Gastrocnemius medialis (tissue), 4 donors: ENCODE measurements at regions not wholly inside any gene's neighbourhood (a gene's known extent, or its start where the extent isn't known, plus 50 kb on each side); places are given as distances from the start of the nearest gene placed in this dataset.
"Not testable (repeated sequence)": the region's sequence is repeated elsewhere in the genome, so short reads cannot be mapped to it uniquely, and the experiment has no call there.

Source experiments
- ATAC-seq, 2 donors: fragments of 150-250 bp; one replicate each; pipeline ENCODE4 v1.9.1; 2016
- DNase-seq, 2 donors: peaks; one replicate each; pipeline ENCODE4 v3.0.0-alpha.2; 2019
- H3K27ac ChIP-seq, 4 donors: fragments of 200-600 bp; sonication (generic); 1 replicate in 1 of 4; 2 replicates in 3 of 4; pipeline ENCODE4 v1.5.1; 2016 to 2018; ENCODE audit warnings: mild to moderate bottlenecking in 2 of 4, moderate library complexity in 1 of 4
- H3K27me3 ChIP-seq, 3 donors: fragments of 200-600 bp; sonication (generic) in 2 of 3; 1 replicate in 1 of 3; 2 replicates in 2 of 3; pipeline versions ENCODE4 v1.5.1 to v1.6.0; 2016 to 2019; ENCODE audit warnings: mild to moderate bottlenecking in 1 of 3, moderate library complexity in 1 of 3
- H3K36me3 ChIP-seq, 2 donors: fragments of 200-600 bp; sonication (generic) in 1 of 2; one replicate each; pipeline ENCODE4 v1.5.1; 2017 to 2018
- H3K4me1 ChIP-seq, 2 donors: fragments of 200-600 bp; sonication (generic) in 1 of 2; one replicate each; pipeline ENCODE4 v1.5.1; 2016 to 2017; ENCODE audit warnings: mild to moderate bottlenecking in 2 of 2
- H3K4me3 ChIP-seq, 4 donors: fragments of 200-600 bp; sonication (generic) in 3 of 4; 1 replicate in 1 of 4; 2 replicates in 3 of 4; pipeline ENCODE4 v1.5.1; 2016 to 2019; ENCODE audit warnings: mild to moderate bottlenecking in 2 of 4
- H3K9me3 ChIP-seq, 3 donors: fragments of 200-600 bp; sonication (generic) in 2 of 3; 1 replicate in 1 of 3; 2 replicates in 2 of 3; pipeline ENCODE4 v1.5.1; 2016 to 2019
- CTCF ChIP-seq, 5 experiments: fragments of 450-650 bp in 3 of 5; fragments of 200-600 bp in 2 of 5; sonication (generic) in 2 of 5; IDR thresholded peaks in 4 of 5; conservative IDR thresholded peaks in 1 of 5; 1 replicate in 4 of 5; 2 replicates in 1 of 5; pipeline ENCODE4 v1.5.1; 2016 to 2019; ENCODE audit warnings: antibody characterized with exemption in 5 of 5, mild to moderate bottlenecking in 3 of 5, moderate library complexity in 3 of 5
- POLR2A ChIP-seq, 2 donors: fragments of 450-650 bp; IDR thresholded peaks; one replicate each; pipeline ENCODE4 v1.6.1; 2017; ENCODE audit warnings: antibody characterized with exemption in 2 of 2, mild to moderate bottlenecking in 2 of 2, moderate library complexity in 2 of 2
- in situ Hi-C, 4 donors: fragments of 200-750 bp; cut with MboI; loops; one replicate each; pipeline versions ENCODE4 v1.15.0 to v1.8.0; 2017; ENCODE audit warnings: low sequenced_read_pairs in 4 of 4
- intact Hi-C: fragments of 100-400 bp; cut with DNase I; formaldehyde crosslinking; loops from one replicate; pipeline ENCODE4 v1.15.1; 2023; ENCODE audit warnings: low total_unique reads

GRCh38 chr2:36128359-36128758 lies 227.2 kb upstream of the CRIM1 start:
- intact Hi-C loops: no loop called here
- TF ChIP-seq CTCF (IDR thresholded peaks at IDR 0.05 in 4 of 5, conservative IDR thresholded peaks at IDR 0.05 in 1 of 5) (no peak), POLR2A (IDR thresholded peaks at IDR 0.05) (no peak)
- Histone ChIP-seq H3K27me3 (no peaks in the 10 kb centered on the region), H3K36me3 (no peaks in the 10 kb centered on the region), H3K9me3 (no peaks in the 10 kb centered on the region), H3K4me1 (no peaks in the 10 kb centered on the region), H3K27ac (no peak overlapping the region), H3K4me3 (no peak overlapping the region)
- DNase-seq: no peak
- ATAC-seq: no peak
- in situ Hi-C loops: no loop called here

GRCh38 chr2:36125702-36126101 lies 229.9 kb upstream of the CRIM1 start:
- Histone ChIP-seq H3K4me1 (no peaks in the 10 kb centered on the region), H3K27ac (no peak overlapping the region), H3K4me3 (no peak overlapping the region), H3K36me3 (no peaks in the 10 kb centered on the region), H3K9me3 (no peaks in the 10 kb centered on the region), H3K27me3 (no peaks in the 10 kb centered on the region)
- TF ChIP-seq CTCF (IDR thresholded peaks at IDR 0.05 in 4 of 5, conservative IDR thresholded peaks at IDR 0.05 in 1 of 5) (no peak), POLR2A (IDR thresholded peaks at IDR 0.05) (no peak)
- in situ Hi-C loops (no loop called here), intact Hi-C loops (no loop called here)
- ATAC-seq (no peak), DNase-seq (no peak)

GRCh38 chr2:36123995-36124394 lies 231.6 kb upstream of the CRIM1 start:
- intact Hi-C loops (no loop called here), in situ Hi-C loops (no loop called here)
- Histone ChIP-seq H3K27me3 (no peaks in the 10 kb centered on the region), H3K4me1 (no peaks in the 10 kb centered on the region), H3K9me3 (no peaks in the 10 kb centered on the region), H3K27ac (no peak overlapping the region), H3K4me3 (no peak overlapping the region), H3K36me3 (no peaks in the 10 kb centered on the region)
- DNase-seq (no peak), ATAC-seq (no peak)
- TF ChIP-seq CTCF (IDR thresholded peaks at IDR 0.05 in 4 of 5, conservative IDR thresholded peaks at IDR 0.05 in 1 of 5) (no peak), POLR2A (IDR thresholded peaks at IDR 0.05) (no peak)

- intact Hi-C loops: no loop called here
- Histone ChIP-seq H3K4me1 (no peaks in the 10 kb centered on the region), H3K27ac (no peak overlapping the region), H3K4me3 (no peak overlapping the region), H3K9me3 (no peaks in the 10 kb centered on the region), H3K36me3 (no peaks in the 10 kb centered on the region), H3K27me3 (no peaks in the 10 kb centered on the region)
- TF ChIP-seq CTCF (IDR thresholded peaks at IDR 0.05 in 4 of 5, conservative IDR thresholded peaks at IDR 0.05 in 1 of 5): no peak
- in situ Hi-C loops: no loop called here
- ATAC-seq (no peak), DNase-seq (no peak)
These were observed 258.6 kb upstream of the CRIM1 start for GRCh38 chr2:36097022-36097421.

- DNase-seq, ATAC-seq, H3K36me3 ChIP-seq, H3K27me3 ChIP-seq, H3K4me1 ChIP-seq, H3K27ac ChIP-seq, intact Hi-C loops, H3K4me3 ChIP-seq, in situ Hi-C loops, H3K9me3 ChIP-seq: not testable (repeated sequence)
These were observed 263.5 kb upstream of the CRIM1 start for GRCh38 chr2:36091844-36092741.
